ENCODE measurements at regions not wholly inside any gene's neighbourhood (a gene's known extent, or its start where the extent isn't known, plus 50 kb on each side); places are given as distances from the start of the nearest gene placed in this dataset.

DNA sequence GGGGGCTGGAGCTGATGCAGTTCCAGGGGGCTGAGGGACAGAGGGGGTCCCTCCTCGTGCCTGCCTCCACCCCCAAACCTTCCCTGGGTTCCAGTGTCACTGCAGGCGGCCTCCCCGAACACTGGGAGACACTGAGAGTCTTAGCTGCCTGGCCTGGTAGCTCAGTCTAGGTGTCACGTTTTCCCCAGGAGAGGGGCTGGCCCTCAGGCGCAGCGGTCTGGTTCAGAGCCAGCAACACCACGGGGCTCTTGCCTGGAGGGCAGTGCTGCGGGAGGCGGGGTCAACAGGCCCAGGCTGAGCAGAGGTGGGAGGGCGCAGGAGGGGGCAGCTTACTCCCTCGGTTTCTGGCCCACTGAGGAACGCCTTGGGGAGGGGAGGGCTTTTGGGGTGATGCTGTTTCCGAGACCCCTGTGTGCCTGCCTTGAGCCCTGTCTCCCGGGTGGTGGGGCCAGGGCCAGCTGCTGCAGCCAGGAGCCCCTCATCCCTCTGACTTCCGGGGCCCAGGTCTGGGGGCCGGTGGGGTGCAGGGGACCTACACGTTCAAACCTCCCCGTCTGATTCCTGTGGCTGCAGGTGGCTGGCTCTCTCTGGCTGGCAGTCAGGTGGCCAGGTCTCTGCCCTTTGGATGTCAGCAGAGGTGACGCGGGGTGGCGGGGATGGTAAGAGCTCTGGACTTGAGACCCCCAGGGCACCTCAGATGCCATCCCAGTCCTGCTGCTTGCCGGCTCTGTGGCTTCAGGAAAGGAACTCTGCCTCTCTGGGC lies 89.3 kb upstream of the GSE1 start:
- 13% methylated on average over 1 of the region's 22 CpGs for WGBS (ENCODE audit: low lambda C conversion rate)
- POLR2A ChIA-PET, result interaction anchor here (0.5 to 8.9 kb wide), 15 partner anchors 9 to 372 kb away, joined by 3 to 235 read pairs (median 4); partner anchors contain the start of gene GSE1
- CTCF ChIA-PET (ENCODE audit: low intra/inter-chr PET ratio, low total read pairs), result no interaction called here
- Histone ChIP-seq H3K36me3 (replicated peaks in 1 of 2; ENCODE audit: control insufficient read depth in 1 of 2, insufficient read depth in 2 of 2, low read length in 2 of 2) (no peaks in the 10 kb centered on the region), H3K9ac (ENCODE audit: insufficient read depth, low read depth, low read length) (peak overlapping the region; percentile 77), H2AFZ (ENCODE audit: low read length) (no peak overlapping the region), H3K4me3 (replicated peaks in 1 of 3; ENCODE audit: insufficient read depth in 1 of 3, low read depth in 2 of 3, low read length in 3 of 3) (peak overlapping the region; percentile 42 to 73 (median 50); a peak in 5 of 6 replicates), H3K4me1 (ENCODE audit: insufficient read depth, low read length) (peaks cover 90% of the 10 kb centered on the region), H3K79me2 (ENCODE audit: insufficient read depth, low read length) (no peaks in the 10 kb centered on the region), H3K4me2 (ENCODE audit: low read depth, low read length) (peak overlapping the region; percentile 83), H3K27ac (ENCODE audit: extremely low read length, insufficient read depth, low read length) (peak overlapping the region; percentile 93), H3K27me3 (ENCODE audit: control insufficient read depth in 1 of 2, insufficient read depth in 2 of 2, low read length in 2 of 2) (no peaks in the 10 kb centered on the region), H3K9me3 (ENCODE audit: low read length) (no peaks in the 10 kb centered on the region), H4K20me1 (ENCODE audit: insufficient read depth, low read length) (no peaks in the 10 kb centered on the region)
- intact Hi-C loops (cut with micrococcal nuclease; ENCODE audit: unreplicated experiment), result loop anchor here (10.0 kb wide), 1 partner anchor 91 kb away; the partner anchor contains the start of gene GSE1
- BruUV-seq (replicated peaks), result no TSS peak
- FAIRE-seq (peak; percentile 80), DNase-seq (ENCODE audit: low spot score) (peak; percentile 82), ATAC-seq (peak; percentile 76)
- in situ Hi-C loops (cut with HindIII; ENCODE audit: extremely low pct_ligation_motif_present, low pct_unique_long_range_greater_than_20kb), result no loop called here
- TF ChIP-seq REXO4 (CRISPR knock-in tag; IDR thresholded peaks at IDR 0.05; ENCODE audit: borderline replicate concordance) (no peak), CBX5 (CRISPR knock-in tag; IDR thresholded peaks at IDR 0.05; ENCODE audit: borderline replicate concordance) (peak; percentile 40; the same call in 1 of the 2 replicates), ZNF256 (CRISPR knock-in tag; conservative IDR thresholded peaks at IDR 0.05) (no peak), MEF2D (CRISPR knock-in tag; IDR thresholded peaks at IDR 0.05) (peak; percentile 73), ZSCAN31 (CRISPR knock-in tag; IDR thresholded peaks at IDR 0.05; ENCODE audit: low read depth) (no peak; the same call in 1 of the 2 replicates), SMAD3 (CRISPR knock-in tag; IDR thresholded peaks at IDR 0.05) (no peak), ZNF577 (CRISPR knock-in tag; IDR thresholded peaks at IDR 0.05; ENCODE audit: borderline replicate concordance, low read depth) (no peak), FOSL1 (CRISPR knock-in tag; IDR thresholded peaks at IDR 0.05; ENCODE audit: borderline replicate concordance) (no peak)
- TF ChIP-seq, protein P1, sequence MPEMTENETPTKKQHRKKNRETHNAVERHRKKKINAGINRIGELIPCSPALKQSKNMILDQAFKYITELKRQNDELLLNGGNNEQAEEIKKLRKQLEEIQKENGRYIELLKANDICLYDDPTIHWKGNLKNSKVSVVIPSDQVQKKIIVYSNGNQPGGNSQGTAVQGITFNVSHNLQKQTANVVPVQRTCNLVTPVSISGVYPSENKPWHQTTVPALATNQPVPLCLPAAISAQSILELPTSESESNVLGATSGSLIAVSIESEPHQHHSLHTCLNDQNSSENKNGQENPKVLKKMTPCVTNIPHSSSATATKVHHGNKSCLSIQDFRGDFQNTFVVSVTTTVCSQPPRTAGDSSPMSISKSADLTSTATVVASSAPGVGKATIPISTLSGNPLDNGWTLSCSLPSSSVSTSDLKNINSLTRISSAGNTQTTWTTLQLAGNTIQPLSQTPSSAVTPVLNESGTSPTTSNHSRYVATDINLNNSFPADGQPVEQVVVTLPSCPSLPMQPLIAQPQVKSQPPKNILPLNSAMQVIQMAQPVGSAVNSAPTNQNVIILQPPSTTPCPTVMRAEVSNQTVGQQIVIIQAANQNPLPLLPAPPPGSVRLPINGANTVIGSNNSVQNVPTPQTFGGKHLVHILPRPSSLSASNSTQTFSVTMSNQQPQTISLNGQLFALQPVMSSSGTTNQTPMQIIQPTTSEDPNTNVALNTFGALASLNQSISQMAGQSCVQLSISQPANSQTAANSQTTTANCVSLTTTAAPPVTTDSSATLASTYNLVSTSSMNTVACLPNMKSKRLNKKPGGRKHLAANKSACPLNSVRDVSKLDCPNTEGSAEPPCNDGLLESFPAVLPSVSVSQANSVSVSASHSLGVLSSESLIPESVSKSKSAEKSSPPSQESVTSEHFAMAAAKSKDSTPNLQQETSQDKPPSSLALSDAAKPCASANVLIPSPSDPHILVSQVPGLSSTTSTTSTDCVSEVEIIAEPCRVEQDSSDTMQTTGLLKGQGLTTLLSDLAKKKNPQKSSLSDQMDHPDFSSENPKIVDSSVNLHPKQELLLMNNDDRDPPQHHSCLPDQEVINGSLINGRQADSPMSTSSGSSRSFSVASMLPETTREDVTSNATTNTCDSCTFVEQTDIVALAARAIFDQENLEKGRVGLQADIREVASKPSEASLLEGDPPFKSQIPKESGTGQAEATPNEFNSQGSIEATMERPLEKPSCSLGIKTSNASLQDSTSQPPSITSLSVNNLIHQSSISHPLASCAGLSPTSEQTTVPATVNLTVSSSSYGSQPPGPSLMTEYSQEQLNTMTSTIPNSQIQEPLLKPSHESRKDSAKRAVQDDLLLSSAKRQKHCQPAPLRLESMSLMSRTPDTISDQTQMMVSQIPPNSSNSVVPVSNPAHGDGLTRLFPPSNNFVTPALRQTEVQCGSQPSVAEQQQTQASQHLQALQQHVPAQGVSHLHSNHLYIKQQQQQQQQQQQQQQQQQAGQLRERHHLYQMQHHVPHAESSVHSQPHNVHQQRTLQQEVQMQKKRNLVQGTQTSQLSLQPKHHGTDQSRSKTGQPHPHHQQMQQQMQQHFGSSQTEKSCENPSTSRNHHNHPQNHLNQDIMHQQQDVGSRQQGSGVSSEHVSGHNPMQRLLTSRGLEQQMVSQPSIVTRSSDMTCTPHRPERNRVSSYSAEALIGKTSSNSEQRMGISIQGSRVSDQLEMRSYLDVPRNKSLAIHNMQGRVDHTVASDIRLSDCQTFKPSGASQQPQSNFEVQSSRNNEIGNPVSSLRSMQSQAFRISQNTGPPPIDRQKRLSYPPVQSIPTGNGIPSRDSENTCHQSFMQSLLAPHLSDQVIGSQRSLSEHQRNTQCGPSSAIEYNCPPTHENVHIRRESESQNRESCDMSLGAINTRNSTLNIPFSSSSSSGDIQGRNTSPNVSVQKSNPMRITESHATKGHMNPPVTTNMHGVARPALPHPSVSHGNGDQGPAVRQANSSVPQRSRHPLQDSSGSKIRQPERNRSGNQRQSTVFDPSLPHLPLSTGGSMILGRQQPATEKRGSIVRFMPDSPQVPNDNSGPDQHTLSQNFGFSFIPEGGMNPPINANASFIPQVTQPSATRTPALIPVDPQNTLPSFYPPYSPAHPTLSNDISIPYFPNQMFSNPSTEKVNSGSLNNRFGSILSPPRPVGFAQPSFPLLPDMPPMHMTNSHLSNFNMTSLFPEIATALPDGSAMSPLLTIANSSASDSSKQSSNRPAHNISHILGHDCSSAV (CRISPR knock-in tag; IDR thresholded peaks at IDR 0.05; ENCODE audit: borderline replicate concordance), result no peak
- TF ChIP-seq, protein P2, sequence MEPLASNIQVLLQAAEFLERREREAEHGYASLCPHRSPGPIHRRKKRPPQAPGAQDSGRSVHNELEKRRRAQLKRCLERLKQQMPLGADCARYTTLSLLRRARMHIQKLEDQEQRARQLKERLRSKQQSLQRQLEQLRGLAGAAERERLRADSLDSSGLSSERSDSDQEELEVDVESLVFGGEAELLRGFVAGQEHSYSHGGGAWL (CRISPR knock-in tag; IDR thresholded peaks at IDR 0.05), result no peak
- TF ChIP-seq, protein P3, sequence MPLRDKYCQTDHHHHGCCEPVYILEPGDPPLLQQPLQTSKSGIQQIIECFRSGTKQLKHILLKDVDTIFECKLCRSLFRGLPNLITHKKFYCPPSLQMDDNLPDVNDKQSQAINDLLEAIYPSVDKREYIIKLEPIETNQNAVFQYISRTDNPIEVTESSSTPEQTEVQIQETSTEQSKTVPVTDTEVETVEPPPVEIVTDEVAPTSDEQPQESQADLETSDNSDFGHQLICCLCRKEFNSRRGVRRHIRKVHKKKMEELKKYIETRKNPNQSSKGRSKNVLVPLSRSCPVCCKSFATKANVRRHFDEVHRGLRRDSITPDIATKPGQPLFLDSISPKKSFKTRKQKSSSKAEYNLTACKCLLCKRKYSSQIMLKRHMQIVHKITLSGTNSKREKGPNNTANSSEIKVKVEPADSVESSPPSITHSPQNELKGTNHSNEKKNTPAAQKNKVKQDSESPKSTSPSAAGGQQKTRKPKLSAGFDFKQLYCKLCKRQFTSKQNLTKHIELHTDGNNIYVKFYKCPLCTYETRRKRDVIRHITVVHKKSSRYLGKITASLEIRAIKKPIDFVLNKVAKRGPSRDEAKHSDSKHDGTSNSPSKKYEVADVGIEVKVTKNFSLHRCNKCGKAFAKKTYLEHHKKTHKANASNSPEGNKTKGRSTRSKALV (CRISPR knock-in tag; IDR thresholded peaks at IDR 0.05), result no peak
